Calu3 (cell line): ENCODE measurements at regions not wholly inside any gene's neighbourhood (a gene's known extent, or its start where the extent isn't known, plus 50 kb on each side); places are given as distances from the start of the nearest gene placed in this dataset.

Experiments
- BruUV-seq: library from RNA; stranded (reverse); fragments of 400-500 nt; replicated peaks from 2 replicates; lab custom pipeline; 2021; lab: Mats Ljungman, UMichigan
- CTCF ChIA-PET: fragments of 300-600 bp; sonication (Branson Sonifier 250); formaldehyde crosslinking; loops from one replicate; lab custom pipeline; 2022; ENCODE audit warnings: antibody characterized with exemption; lab: Charles Lee
- DNase-seq: peaks from one replicate; pipeline ENCODE4 v3.0.0; 2022
- H3K27ac Mint-ChIP-seq: one replicate; pipeline ENCODE4 v1.8.0; 2022; ENCODE audit warnings: mixed read lengths; ENCODE audit not compliant: unreplicated experiment
- H3K27me3 Mint-ChIP-seq: one replicate; pipeline ENCODE4 v1.8.0; 2022; ENCODE audit warnings: mixed read lengths; ENCODE audit not compliant: unreplicated experiment
- H3K36me3 Mint-ChIP-seq: one replicate; pipeline ENCODE4 v1.8.0; 2022; ENCODE audit warnings: mild to moderate bottlenecking, moderate library complexity, mixed read lengths; ENCODE audit not compliant: insufficient read depth, unreplicated experiment
- H3K4me1 Mint-ChIP-seq: one replicate; pipeline ENCODE4 v1.8.0; 2022; ENCODE audit warnings: mild to moderate bottlenecking, low read depth, mixed read lengths; ENCODE audit not compliant: unreplicated experiment
- H3K4me3 Mint-ChIP-seq: one replicate; pipeline ENCODE4 v1.8.0; 2022; ENCODE audit warnings: mild to moderate bottlenecking, low read depth, moderate library complexity, mixed read lengths; ENCODE audit not compliant: unreplicated experiment
- H3K9me3 Mint-ChIP-seq: one replicate; pipeline ENCODE4 v1.8.0; 2022; ENCODE audit warnings: low read depth, mixed read lengths; ENCODE audit not compliant: unreplicated experiment
- CTCF ChIP-seq: fragments of 200-600 bp; IDR thresholded peaks from one replicate; pipeline ENCODE4 v1.8.0; 2022; ENCODE audit warnings: antibody characterized with exemption; ENCODE audit not compliant: unreplicated experiment
- intact Hi-C: fragments of 100-400 bp; cut with micrococcal nuclease; formaldehyde crosslinking; loops from one replicate; pipeline ENCODE4 v1.10.0; 2022; ENCODE audit not compliant: unreplicated experiment

GRCh38 chr20:40591536-40591935 is 97.5 kb downstream of the MAFB start:
- no peaks in the 10 kb centered on the region for H3K4me1 Mint-ChIP-seq
- no peaks in the 10 kb centered on the region for H3K36me3 Mint-ChIP-seq
- H3K27ac Mint-ChIP-seq = no peak overlapping the region
- peaks cover 88% of the 10 kb centered on the region for H3K27me3 Mint-ChIP-seq
- no peak overlapping the region for H3K4me3 Mint-ChIP-seq
- CTCF ChIA-PET = no interaction called here
- no peaks in the 10 kb centered on the region for H3K9me3 Mint-ChIP-seq
- intact Hi-C loops = no loop called here
- BruUV-seq = no TSS peak
- no peak for TF ChIP-seq CTCF
- no peak for DNase-seq

GRCh38 chr20:40591119-40591518 is 97.9 kb downstream of the MAFB start:
- intact Hi-C loops = no loop called here
- Mint-ChIP-seq H3K4me3 (no peak overlapping the region), H3K4me1 (no peaks in the 10 kb centered on the region), H3K27me3 (peaks cover 92% of the 10 kb centered on the region), H3K9me3 (no peaks in the 10 kb centered on the region), H3K27ac (no peak overlapping the region), H3K36me3 (no peaks in the 10 kb centered on the region)
- no peak for DNase-seq
- CTCF ChIA-PET = no interaction called here
- no peak for TF ChIP-seq CTCF
- BruUV-seq = no TSS peak

GRCh38 chr20:40589581-40589980 is 99.5 kb downstream of the MAFB start:
- DNase-seq = no peak
- Mint-ChIP-seq H3K4me3 (no peak overlapping the region), H3K9me3 (no peaks in the 10 kb centered on the region), H3K27ac (no peak overlapping the region), H3K27me3 (peaks cover 87% of the 10 kb centered on the region), H3K4me1 (no peaks in the 10 kb centered on the region), H3K36me3 (no peaks in the 10 kb centered on the region)
- CTCF ChIA-PET = no interaction called here
- intact Hi-C loops = no loop called here
- no peak for TF ChIP-seq CTCF
- no TSS peak for BruUV-seq

GRCh38 chr20:40588891-40589290 is 100.1 kb downstream of the MAFB start:
- no peaks in the 10 kb centered on the region for H3K36me3 Mint-ChIP-seq
- no peak for DNase-seq
- CTCF ChIA-PET = no interaction called here
- H3K9me3 Mint-ChIP-seq = no peaks in the 10 kb centered on the region
- H3K27ac Mint-ChIP-seq = no peak overlapping the region
- intact Hi-C loops = no loop called here
- no peak for TF ChIP-seq CTCF
- H3K27me3 Mint-ChIP-seq = peaks cover 81% of the 10 kb centered on the region
- H3K4me1 Mint-ChIP-seq = no peaks in the 10 kb centered on the region
- BruUV-seq = no TSS peak
- no peak overlapping the region for H3K4me3 Mint-ChIP-seq

- CTCF ChIA-PET = no interaction called here
- no peak overlapping the region for H3K4me3 Mint-ChIP-seq
- H3K27me3 Mint-ChIP-seq = peaks cover 75% of the 10 kb centered on the region
- H3K36me3 Mint-ChIP-seq = no peaks in the 10 kb centered on the region
- no TSS peak for BruUV-seq
- TF ChIP-seq CTCF = no peak
- DNase-seq = no peak
- intact Hi-C loops = no loop called here
- H3K27ac Mint-ChIP-seq = no peak overlapping the region
- H3K4me1 Mint-ChIP-seq = no peaks in the 10 kb centered on the region
- no peaks in the 10 kb centered on the region for H3K9me3 Mint-ChIP-seq
Measured at GRCh38 chr20:40587038-40587437, 102.0 kb downstream of the MAFB start.
